Ovary (tissue), 3 donors: ENCODE measurements at regions not wholly inside any gene's neighbourhood (a gene's known extent, or its start where the extent isn't known, plus 50 kb on each side); places are given as distances from the start of the nearest gene placed in this dataset.

ENCODE experiments used
- CTCF ChIP-seq, 3 donors: fragments of 450-650 bp in 2 of 3; fragments of 200-600 bp in 1 of 3; IDR thresholded peaks; one replicate each; pipeline versions ENCODE4 v1.5.1 to v1.8.0; 2016 to 2022; ENCODE audit warnings: antibody characterized with exemption in 3 of 3, mild to moderate bottlenecking in 1 of 3
- EP300 ChIP-seq: sonication (generic); formaldehyde crosslinking; IDR thresholded peaks from one replicate; pipeline ENCODE4 v1.6.1; 2017; ENCODE audit warnings: antibody characterized with exemption
- POLR2A ChIP-seq: fragments of 450-650 bp; IDR thresholded peaks from one replicate; pipeline ENCODE4 v1.6.1; 2017; ENCODE audit warnings: antibody characterized with exemption, mild to moderate bottlenecking, moderate library complexity
- donor health status: DM: no; HTN: no; CAD: no.

DNA sequence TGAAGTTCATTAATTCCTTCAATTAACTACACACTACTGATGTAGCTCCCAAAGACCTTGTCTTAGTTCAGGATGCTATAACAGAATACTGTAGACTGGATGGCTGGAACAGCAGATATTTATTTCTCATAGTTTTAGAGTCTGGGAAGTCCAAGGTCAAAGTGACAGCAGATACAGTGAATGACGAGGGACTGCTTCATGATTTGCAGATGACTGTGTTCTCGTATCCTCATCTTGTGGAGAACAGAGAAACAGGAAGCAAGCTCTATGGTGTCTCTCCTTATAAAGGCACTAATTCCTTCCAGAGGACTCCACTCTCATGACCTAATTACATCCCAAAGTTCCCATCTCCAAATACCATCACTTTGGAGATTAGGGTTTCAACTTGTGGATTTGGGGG lies 65.6 kb upstream of the MAP1B start:
- TF ChIP-seq CTCF (IDR thresholded peaks at IDR 0.05) (no peak), POLR2A (no peak), EP300 (no peak)
